ENCODE measurements at regions not wholly inside any gene's neighbourhood (a gene's known extent, or its start where the extent isn't known, plus 50 kb on each side); places are given as distances from the start of the nearest gene placed in this dataset.

- in situ Hi-C loops (cut with HindIII; ENCODE audit: low sequenced_read_pairs), result no loop called here
These were observed 203.4 kb downstream of the NDFIP2 start for GRCh38 chr13:79684371-79684770.

DNA sequence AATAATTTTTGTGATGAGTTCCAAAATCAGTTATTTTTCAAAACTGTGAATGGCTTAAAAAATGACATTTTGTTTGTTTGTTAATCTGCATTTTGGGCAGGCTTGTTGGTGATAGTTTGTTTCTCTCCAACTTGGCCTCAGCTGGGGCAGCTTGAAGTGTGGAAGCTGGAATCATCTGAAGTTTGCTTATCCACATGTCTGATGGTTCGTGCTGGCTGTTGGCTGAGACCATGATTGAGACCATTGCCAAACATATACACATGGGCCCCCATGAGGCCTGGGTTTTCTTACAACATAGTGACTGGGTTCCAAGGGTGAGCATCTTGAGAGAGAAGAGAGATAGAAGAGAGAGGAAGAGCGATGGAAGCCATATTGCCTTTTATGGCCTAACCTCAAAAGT, 201.2 kb downstream of the NDFIP2 start:
- in situ Hi-C loops (cut with HindIII; ENCODE audit: low sequenced_read_pairs), result no loop called here

DNA sequence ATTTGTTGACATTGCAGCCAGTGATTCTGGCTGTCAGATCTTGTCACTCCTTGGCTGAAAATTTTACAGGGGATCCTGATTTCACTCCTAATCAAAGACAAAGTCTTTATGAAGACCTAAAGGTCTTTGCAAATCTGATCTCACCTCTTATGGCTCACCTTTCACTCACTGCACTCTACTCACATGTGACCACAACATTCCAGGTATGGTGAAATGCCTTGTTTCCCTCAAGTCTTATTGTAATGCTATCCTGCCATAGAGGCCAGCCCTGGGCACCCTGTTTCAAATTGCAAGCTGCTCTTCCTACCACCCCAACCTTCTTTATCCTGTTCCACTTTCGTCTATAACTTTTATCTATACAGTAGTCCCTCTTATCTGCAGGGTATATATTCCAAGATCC, 200.1 kb downstream of the NDFIP2 start:
- in situ Hi-C loops (cut with HindIII; ENCODE audit: low sequenced_read_pairs), result no loop called here

DNA sequence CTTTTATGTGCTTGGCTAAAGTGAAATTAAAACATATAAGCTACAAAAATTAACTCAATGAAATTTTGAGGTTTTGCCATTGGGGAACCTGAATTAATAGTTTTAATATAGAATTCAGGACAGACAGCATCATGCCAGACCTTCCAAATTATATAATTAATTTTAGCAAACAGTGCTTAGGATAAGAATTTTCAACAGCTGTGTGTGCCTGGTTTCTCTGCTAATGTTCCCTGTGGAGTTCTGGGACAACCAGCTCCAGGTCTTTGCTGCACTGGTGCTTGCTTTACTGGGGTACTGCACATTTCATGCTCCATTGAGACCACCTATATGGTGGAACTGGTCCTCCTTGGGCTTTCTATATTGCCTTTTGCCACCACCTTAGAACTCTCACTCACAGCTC, 199.5 kb downstream of the NDFIP2 start:
- in situ Hi-C loops (cut with HindIII; ENCODE audit: low sequenced_read_pairs), result no loop called here

GRCh38 chr13:79679334-79679733, 198.4 kb downstream of the NDFIP2 start:
- in situ Hi-C loops (cut with HindIII; ENCODE audit: low sequenced_read_pairs), result no loop called here

DNA sequence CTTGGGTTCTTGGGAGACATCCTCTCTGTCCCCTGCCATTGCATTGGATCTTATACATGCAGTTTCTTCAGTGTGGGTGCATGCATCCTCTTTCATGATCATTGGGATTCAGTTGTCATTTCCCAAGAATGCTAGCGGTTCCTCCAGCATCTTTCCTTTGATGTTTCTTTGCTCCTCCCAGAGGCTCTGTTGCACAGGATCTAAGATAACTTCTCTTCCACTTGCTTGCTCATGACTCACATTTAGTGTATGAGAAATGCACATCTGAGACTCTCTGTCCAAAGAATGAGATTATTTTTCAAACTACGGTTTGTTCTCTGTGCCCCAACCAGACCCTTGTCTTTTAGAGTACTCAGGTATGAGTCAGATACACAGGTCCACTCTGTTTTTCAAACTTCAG, 197.1 kb downstream of the NDFIP2 start:
- in situ Hi-C loops (cut with HindIII; ENCODE audit: low sequenced_read_pairs), result no loop called here

GRCh38 chr13:79675931-79676660, 195.1 kb downstream of the NDFIP2 start:
- in situ Hi-C loops (cut with HindIII; ENCODE audit: low sequenced_read_pairs), result no loop called here

- in situ Hi-C loops (cut with HindIII; ENCODE audit: low sequenced_read_pairs), result loop anchor here (25.0 kb wide), 1 partner anchor 687 kb away; no protein-coding TSS in a partner anchor
These were observed 194.0 kb downstream of the NDFIP2 start for GRCh38 chr13:79674765-79675515.

- in situ Hi-C loops (cut with HindIII; ENCODE audit: low sequenced_read_pairs), result loop anchor here (25.0 kb wide), 1 partner anchor 688 kb away; no protein-coding TSS in a partner anchor
These were observed 193.0 kb downstream of the NDFIP2 start for GRCh38 chr13:79673993-79674377.

GRCh38 chr13:79673310-79673992, 192.5 kb downstream of the NDFIP2 start:
- in situ Hi-C loops (cut with HindIII; ENCODE audit: low sequenced_read_pairs), result loop anchor here (25.0 kb wide), 1 partner anchor 689 kb away; no protein-coding TSS in a partner anchor

DNA sequence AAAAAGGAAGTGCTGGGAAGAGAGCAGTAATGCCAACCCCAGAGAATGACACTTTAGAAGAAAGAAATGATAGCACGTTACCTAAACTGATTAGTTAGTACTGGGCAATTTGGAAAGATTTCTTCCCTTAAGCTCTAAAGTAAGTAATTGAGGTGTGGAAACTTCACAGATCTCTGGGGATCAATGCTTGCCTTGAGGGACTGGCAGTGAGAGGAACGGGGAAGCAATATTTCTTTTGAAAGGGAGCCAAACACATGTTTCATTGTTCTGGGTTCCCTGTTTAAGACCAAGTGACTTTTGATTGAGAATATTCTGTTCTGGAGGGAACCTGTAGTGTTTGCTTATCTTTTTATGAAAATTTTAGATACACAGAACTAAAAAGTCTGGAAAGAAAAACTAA, 190.5 kb downstream of the NDFIP2 start:
- in situ Hi-C loops (cut with HindIII; ENCODE audit: low sequenced_read_pairs), result loop anchor here (25.0 kb wide), 1 partner anchor 691 kb away; no protein-coding TSS in a partner anchor

DNA sequence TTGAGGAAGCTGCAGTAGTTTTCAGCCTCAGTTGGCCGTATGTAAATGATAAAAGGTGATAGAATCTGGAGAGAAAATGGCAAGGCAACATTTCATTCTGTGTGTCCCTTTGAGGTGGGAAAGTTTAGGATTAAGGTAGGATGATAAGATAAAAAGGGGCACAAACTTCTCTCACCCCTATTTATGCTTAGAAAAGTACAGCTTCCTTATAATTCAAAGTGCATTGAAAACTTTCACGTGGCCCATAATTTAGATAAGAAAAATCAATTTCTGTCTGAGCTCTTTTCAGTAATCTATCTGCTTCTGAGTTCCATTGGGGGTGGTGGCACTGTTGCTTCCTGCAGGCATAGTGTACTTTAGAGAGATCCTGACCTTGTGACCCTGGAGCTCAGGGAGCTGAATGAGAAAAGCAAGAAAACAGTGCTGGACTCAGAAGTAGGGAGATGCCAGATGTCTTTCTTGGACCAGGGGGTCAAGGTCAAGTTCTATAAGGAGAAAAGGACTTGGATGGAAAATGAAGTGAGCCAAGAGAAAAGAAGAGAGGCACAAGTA, 187.3 kb downstream of the NDFIP2 start:
- in situ Hi-C loops (cut with HindIII; ENCODE audit: low sequenced_read_pairs), result loop anchor here (25.0 kb wide), 1 partner anchor 694 kb away; no protein-coding TSS in a partner anchor

GRCh38 chr13:79667771-79668170, 186.8 kb downstream of the NDFIP2 start:
- in situ Hi-C loops (cut with HindIII; ENCODE audit: low sequenced_read_pairs), result loop anchor here (25.0 kb wide), 1 partner anchor 695 kb away; no protein-coding TSS in a partner anchor

DNA sequence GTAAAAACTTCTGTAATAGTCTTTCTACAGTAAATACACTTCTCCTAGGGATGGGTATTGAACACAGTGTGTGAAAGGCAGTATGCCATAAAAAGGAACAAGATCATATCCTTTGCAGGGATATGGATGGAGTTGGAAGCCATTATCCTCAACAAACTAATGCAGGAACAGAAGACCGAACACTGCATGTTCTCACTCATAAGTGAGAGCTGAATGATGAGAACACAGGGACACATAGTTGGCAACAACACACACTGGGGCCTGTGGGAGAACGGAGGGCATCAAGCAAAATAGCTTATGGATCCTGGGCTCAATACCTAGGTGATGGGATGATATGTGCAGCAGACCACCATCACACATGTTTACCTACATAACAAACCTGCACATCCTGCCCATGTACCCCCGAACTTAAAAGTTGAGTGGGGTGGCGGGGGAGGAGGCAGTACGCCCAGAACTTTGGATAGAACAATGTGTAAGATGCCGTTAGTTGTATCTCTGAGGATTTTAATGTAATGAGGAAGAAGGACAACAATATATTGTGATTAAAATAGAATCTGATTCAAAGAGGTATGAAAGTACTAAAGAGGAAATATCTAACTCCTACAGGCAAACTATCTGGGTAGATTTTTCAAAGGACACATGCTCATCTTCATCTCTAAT, 183.2 kb downstream of the NDFIP2 start:
- in situ Hi-C loops (cut with HindIII; ENCODE audit: low sequenced_read_pairs), result loop anchor here (25.0 kb wide), 1 partner anchor 698 kb away; no protein-coding TSS in a partner anchor

DNA sequence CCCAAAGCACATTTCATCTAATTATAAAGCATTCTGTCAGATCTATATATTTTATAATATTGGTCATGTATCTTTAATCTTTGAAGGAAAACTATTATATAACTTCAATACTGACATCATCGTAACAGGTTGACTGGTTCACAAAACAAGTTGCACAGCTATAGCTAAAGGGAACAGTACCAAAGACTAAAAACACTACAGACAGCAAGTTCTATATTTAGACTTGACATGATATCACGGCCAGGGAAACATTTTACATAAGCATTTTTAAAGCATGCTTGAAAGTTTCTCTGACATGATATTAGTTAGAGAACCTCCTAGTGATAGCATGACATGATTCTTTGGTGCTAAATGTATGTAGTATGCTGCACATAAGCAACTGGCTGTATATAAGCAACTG, 182.5 kb downstream of the NDFIP2 start:
- in situ Hi-C loops (cut with HindIII; ENCODE audit: low sequenced_read_pairs), result loop anchor here (25.0 kb wide), 1 partner anchor 699 kb away; no protein-coding TSS in a partner anchor

GRCh38 chr13:79662882-79663281, 181.9 kb downstream of the NDFIP2 start:
- in situ Hi-C loops (cut with HindIII; ENCODE audit: low sequenced_read_pairs), result loop anchor here (25.0 kb wide), 1 partner anchor 699 kb away; no protein-coding TSS in a partner anchor

DNA sequence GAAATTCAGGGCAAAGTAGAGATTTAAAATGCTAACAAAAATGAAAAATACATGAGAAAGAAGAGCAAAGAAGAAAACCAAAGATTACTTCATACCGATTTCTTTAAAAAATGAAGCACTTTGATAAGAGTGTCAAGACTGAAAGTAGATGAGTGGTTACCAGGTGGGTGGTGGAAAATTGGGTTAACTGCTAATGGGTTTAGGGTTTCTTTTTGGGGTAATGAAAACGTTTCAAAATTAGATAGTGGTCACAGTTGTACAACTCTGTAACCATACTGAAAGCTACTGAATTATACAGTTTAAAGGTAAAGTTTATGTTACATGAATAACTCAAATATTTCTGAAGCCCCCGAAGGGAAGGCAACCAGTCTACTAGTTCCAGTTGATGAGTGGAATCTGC, 179.4 kb downstream of the NDFIP2 start:
- in situ Hi-C loops (cut with HindIII; ENCODE audit: low sequenced_read_pairs), result loop anchor here (25.0 kb wide), 1 partner anchor 702 kb away; no protein-coding TSS in a partner anchor

- in situ Hi-C loops (cut with HindIII; ENCODE audit: low sequenced_read_pairs), result loop anchor here (25.0 kb wide), 1 partner anchor 703 kb away; no protein-coding TSS in a partner anchor
These were observed 178.2 kb downstream of the NDFIP2 start for GRCh38 chr13:79659121-79659521.

- in situ Hi-C loops (cut with HindIII; ENCODE audit: low sequenced_read_pairs), result loop anchor here (25.0 kb wide), 1 partner anchor 704 kb away; no protein-coding TSS in a partner anchor
These were observed 177.5 kb downstream of the NDFIP2 start for GRCh38 chr13:79658333-79658975.
